Left lobe of liver (tissue), 2 donors: ENCODE measurements at regions not wholly inside any gene's neighbourhood (a gene's known extent, or its start where the extent isn't known, plus 50 kb on each side); places are given as distances from the start of the nearest gene placed in this dataset.
"Not testable (repeated sequence)": the region's sequence is repeated elsewhere in the genome, so short reads cannot be mapped to it uniquely, and the experiment has no call there.

ENCODE experiments used
- ATAC-seq: fragments of 200-7000 bp; cut with Tn5 transposase; one replicate; pipeline ENCODE4 v1.9.1; 2020; ENCODE audit warnings: mild to moderate bottlenecking, moderate library complexity
- DNase-seq: peaks from one replicate; pipeline ENCODE4 v3.0.0-alpha.2; 2020; ENCODE audit warnings: low spot score
- donor health status: DM: no; HTN: no; CAD: no; lungs with moderate emphysema.
- donor health status: DM: no; HTN: yes; CAD: no.

GRCh38 chr15:70578196-70578595 is 185.2 kb downstream of the UACA start:
- DNase-seq (no peak), ATAC-seq (no peak)

GRCh38 chr15:70576696-70577095 is 186.7 kb downstream of the UACA start:
- ATAC-seq (no peak), DNase-seq (no peak)

GRCh38 chr15:70576276-70576675 is 187.1 kb downstream of the UACA start:
- ATAC-seq (no peak), DNase-seq (no peak)

GRCh38 chr15:70575231-70576226 is 187.8 kb downstream of the UACA start:
- no peak for DNase-seq

GRCh38 chr15:70574325-70574724 is 189.0 kb downstream of the UACA start:
- not testable (repeated sequence) for ATAC-seq, DNase-seq

More at GRCh38 chr15:70575231-70576226, 187.8 kb downstream of the UACA start:
- ATAC-seq: no peak

GRCh38 chr15:70573121-70573850 is 190.1 kb downstream of the UACA start:
- DNase-seq (no peak), ATAC-seq (no peak)

GRCh38 chr15:70569714-70570231 is 193.6 kb downstream of the UACA start:
- no peak for DNase-seq
- no peak for ATAC-seq

- DNase-seq: no peak
These were observed 194.2 kb downstream of the UACA start for GRCh38 chr15:70569091-70569713.

GRCh38 chr15:70566989-70567388 is 196.4 kb downstream of the UACA start:
- DNase-seq: no peak
- no peak for ATAC-seq

More at GRCh38 chr15:70569091-70569713, 194.2 kb downstream of the UACA start:
- ATAC-seq: peak; percentile 52

- no peak for ATAC-seq
- no peak for DNase-seq
These were observed 197.1 kb downstream of the UACA start for GRCh38 chr15:70566047-70566835.

- DNase-seq: no peak
These were observed 199.7 kb downstream of the UACA start for GRCh38 chr15:70563561-70564095.

GRCh38 chr15:70562906-70563305 is 200.5 kb downstream of the UACA start:
- ATAC-seq (no peak), DNase-seq (no peak)

More at GRCh38 chr15:70563561-70564095, 199.7 kb downstream of the UACA start:
- no peak for ATAC-seq

GRCh38 chr15:70561885-70562284 is 201.5 kb downstream of the UACA start:
- ATAC-seq (no peak), DNase-seq (no peak)

- ATAC-seq (no peak), DNase-seq (no peak)
These were observed 202.6 kb downstream of the UACA start for GRCh38 chr15:70560617-70561328.

- DNase-seq (no peak), ATAC-seq (peak; percentile 72)
These were observed 203.8 kb downstream of the UACA start for GRCh38 chr15:70559265-70560239.

GRCh38 chr15:70558406-70559264 is 204.7 kb downstream of the UACA start:
- DNase-seq (no peak), ATAC-seq (peak; percentile 11)
